ENCODE measurements at regions not wholly inside any gene's neighbourhood (a gene's known extent, or its start where the extent isn't known, plus 50 kb on each side); places are given as distances from the start of the nearest gene placed in this dataset.
"Not testable (repeated sequence)": the region's sequence is repeated elsewhere in the genome, so short reads cannot be mapped to it uniquely, and the experiment has no call there.

GRCh38 chr1:101483982-101484688, 247.3 kb downstream of the S1PR1 start:
- no peak for DNase-seq (ENCODE audit: low spot score)

- DNase-seq (ENCODE audit: low spot score): no peak
These were observed 248.0 kb downstream of the S1PR1 start for GRCh38 chr1:101484689-101485338.

- no peak for DNase-seq (ENCODE audit: low spot score)
These were observed 248.9 kb downstream of the S1PR1 start for GRCh38 chr1:101485712-101486111.

- DNase-seq (ENCODE audit: low spot score): not testable (repeated sequence)
These were observed 255.3 kb downstream of the S1PR1 start for GRCh38 chr1:101492144-101492543.

- not testable (repeated sequence) for DNase-seq (ENCODE audit: low spot score)
These were observed 257.1 kb downstream of the S1PR1 start for GRCh38 chr1:101493920-101494319.

GRCh38 chr1:101496109-101496508, 259.3 kb downstream of the S1PR1 start:
- peak; percentile 20 for DNase-seq (ENCODE audit: low spot score)

GRCh38 chr1:101497881-101498559, 261.2 kb downstream of the S1PR1 start:
- no peak for DNase-seq (ENCODE audit: low spot score)

- DNase-seq (ENCODE audit: low spot score): not testable (repeated sequence)
These were observed 267.3 kb downstream of the S1PR1 start for GRCh38 chr1:101504106-101504505.

- DNase-seq (ENCODE audit: low spot score): not testable (repeated sequence)
These were observed 268.4 kb downstream of the S1PR1 start for GRCh38 chr1:101505240-101505639.

- peak; percentile 40 for DNase-seq (ENCODE audit: low spot score)
These were observed 269.8 kb downstream of the S1PR1 start for GRCh38 chr1:101506541-101507164.

GRCh38 chr1:101507547-101507971, 270.7 kb downstream of the S1PR1 start:
- no peak for DNase-seq (ENCODE audit: low spot score)

- DNase-seq (ENCODE audit: low spot score): no peak
These were observed 272.1 kb downstream of the S1PR1 start for GRCh38 chr1:101508913-101509312.

- DNase-seq (ENCODE audit: low spot score): no peak
These were observed 272.6 kb downstream of the S1PR1 start for GRCh38 chr1:101509370-101509769.

GRCh38 chr1:101511202-101511891, 274.5 kb downstream of the S1PR1 start:
- no peak for DNase-seq (ENCODE audit: low spot score)

- DNase-seq (ENCODE audit: low spot score): peak; percentile 49
These were observed 283.5 kb downstream of the S1PR1 start for GRCh38 chr1:101520302-101520701.

- DNase-seq (ENCODE audit: low spot score): no peak
These were observed 285.7 kb downstream of the S1PR1 start for GRCh38 chr1:101522486-101522885.

- DNase-seq (ENCODE audit: low spot score): no peak
These were observed 290.0 kb downstream of the S1PR1 start for GRCh38 chr1:101526813-101527212.

GRCh38 chr1:101532377-101532776, 295.6 kb downstream of the S1PR1 start:
- no peak for DNase-seq (ENCODE audit: low spot score)

- DNase-seq (ENCODE audit: low spot score): no peak
These were observed 303.3 kb downstream of the S1PR1 start for GRCh38 chr1:101540161-101540560.

- DNase-seq (ENCODE audit: low spot score): no peak
These were observed 310.1 kb downstream of the S1PR1 start for GRCh38 chr1:101546885-101547284.

GRCh38 chr1:101547357-101547756, 310.5 kb downstream of the S1PR1 start:
- no peak for DNase-seq (ENCODE audit: low spot score)

- DNase-seq (ENCODE audit: low spot score): no peak
These were observed 311.6 kb downstream of the S1PR1 start for GRCh38 chr1:101548376-101548775.
